ENCODE measurements at regions not wholly inside any gene's neighbourhood (a gene's known extent, or its start where the extent isn't known, plus 50 kb on each side); places are given as distances from the start of the nearest gene placed in this dataset.

DNA sequence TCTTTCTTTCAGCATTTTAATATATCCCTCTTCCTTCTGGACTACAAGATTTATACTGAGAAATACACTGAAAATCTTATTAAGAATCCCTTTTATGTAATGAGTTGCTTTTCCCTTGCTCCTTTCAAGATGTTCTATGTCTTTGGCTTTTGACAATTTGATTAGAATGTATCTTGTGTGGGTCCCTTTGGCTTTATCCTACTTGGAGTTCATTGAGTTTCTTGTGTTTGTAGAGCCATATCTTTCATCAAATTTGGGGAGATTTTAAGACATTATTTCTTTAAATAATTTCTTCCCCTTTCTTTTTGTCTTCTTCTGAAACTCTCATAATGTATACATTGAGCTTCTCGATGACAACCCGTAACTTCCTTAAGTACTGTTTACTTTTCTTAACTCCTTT lies 739.9 kb upstream of the AMOT start:
- TF ChIP-seq, protein P1, sequence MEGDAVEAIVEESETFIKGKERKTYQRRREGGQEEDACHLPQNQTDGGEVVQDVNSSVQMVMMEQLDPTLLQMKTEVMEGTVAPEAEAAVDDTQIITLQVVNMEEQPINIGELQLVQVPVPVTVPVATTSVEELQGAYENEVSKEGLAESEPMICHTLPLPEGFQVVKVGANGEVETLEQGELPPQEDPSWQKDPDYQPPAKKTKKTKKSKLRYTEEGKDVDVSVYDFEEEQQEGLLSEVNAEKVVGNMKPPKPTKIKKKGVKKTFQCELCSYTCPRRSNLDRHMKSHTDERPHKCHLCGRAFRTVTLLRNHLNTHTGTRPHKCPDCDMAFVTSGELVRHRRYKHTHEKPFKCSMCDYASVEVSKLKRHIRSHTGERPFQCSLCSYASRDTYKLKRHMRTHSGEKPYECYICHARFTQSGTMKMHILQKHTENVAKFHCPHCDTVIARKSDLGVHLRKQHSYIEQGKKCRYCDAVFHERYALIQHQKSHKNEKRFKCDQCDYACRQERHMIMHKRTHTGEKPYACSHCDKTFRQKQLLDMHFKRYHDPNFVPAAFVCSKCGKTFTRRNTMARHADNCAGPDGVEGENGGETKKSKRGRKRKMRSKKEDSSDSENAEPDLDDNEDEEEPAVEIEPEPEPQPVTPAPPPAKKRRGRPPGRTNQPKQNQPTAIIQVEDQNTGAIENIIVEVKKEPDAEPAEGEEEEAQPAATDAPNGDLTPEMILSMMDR (IDR thresholded peaks at IDR 0.05; ENCODE audit: low read length) = no peak
- no peak for TF ChIP-seq EZH2 (IDR thresholded peaks at IDR 0.05; ENCODE audit: borderline replicate concordance, low read length)

Data from OCI-LY1 (cell line).